HG02623 (cell line): ENCODE measurements at regions not wholly inside any gene's neighbourhood (a gene's known extent, or its start where the extent isn't known, plus 50 kb on each side); places are given as distances from the start of the nearest gene placed in this dataset.

Source experiments
- ATAC-seq: cut with Tn5 transposase; IDR thresholded peaks from one replicate; pipeline ENCODE4 v1.9.1; 2021; ENCODE audit warnings: moderate library complexity; ENCODE audit not compliant: unreplicated experiment

- no peak for ATAC-seq
Measured at GRCh38 chr7:120205101-120205500, 67.9 kb upstream of the KCND2 start.

GRCh38 chr7:120207037-120207436 lies 65.9 kb upstream of the KCND2 start:
- ATAC-seq = no peak

DNA sequence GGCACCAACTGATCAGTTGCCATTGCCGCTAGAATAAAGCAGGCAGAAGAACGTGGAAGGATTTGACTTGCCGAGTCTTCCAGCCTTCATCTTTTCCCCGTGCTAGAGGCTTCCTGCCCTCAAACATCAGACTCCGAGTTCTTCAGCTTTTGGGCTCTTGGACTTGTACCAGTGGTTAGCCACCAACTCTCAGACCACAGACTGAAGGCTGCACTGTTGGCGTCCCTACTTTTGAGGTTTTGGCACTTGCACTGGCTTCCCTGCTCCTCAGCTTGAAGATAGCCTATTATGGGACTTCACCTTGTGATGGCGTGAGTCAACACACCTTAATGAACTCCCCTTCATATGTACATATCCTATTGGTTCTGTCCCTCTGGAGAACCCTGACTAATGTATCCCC lies 57.3 kb upstream of the KCND2 start:
- ATAC-seq = no peak

DNA sequence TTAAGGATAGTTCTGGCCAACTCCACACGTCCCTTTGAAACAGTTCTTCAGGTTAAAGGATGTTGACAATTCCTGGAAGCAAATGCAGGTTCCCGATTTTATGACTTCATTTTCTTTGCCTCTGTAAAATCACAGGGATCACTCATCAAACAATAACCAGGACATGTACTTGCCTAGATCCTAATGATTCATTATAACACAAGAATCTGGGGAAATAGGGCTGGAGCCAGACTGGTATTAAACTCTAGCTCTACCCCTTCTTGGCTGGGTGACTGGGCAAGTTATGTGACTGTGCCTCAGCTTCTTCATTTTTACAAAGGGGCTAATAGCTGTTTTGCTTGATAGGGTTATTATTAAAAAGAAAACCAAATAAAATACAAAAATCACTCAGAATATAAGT lies 56.0 kb upstream of the KCND2 start:
- ATAC-seq = no peak

DNA sequence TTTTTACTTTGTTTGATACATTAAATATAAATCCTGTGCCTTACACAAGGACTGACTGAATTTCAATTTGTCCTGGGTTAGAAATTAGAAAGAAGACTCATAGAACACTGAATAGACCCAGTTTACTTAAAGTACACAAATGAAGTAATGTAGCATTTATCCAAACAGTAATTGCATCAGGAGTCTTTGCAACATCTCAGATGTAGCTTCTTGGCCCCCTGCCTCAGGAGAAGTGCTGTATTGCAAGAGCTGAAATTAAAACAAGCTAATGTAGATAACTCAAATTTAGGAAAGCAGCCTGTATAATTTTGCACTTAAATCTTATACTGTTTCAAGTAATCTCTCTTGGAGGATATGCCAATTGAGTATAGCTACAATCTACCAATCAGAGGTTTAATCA lies 54.3 kb upstream of the KCND2 start:
- ATAC-seq = no peak

DNA sequence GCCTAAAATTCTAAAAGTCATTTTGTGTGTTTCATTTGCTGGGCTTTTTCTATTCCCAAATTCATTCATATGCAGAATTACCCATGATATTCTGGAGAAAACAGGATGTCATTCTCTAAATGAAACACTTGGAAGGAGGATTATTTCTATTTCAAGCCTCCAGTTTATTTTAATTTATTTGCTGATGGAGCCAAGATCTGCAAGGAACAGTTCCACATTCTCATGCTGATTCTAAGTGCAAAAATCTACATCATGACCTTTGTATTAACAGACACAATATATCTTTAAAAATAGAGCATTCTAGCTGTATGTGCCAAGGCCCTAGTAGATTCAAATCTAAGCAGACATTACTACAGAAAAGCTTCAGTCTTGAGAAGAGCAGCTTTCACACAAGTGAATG lies 51.3 kb upstream of the KCND2 start:
- no peak for ATAC-seq
